Left lobe of liver (tissue), 2 donors: ENCODE measurements at regions not wholly inside any gene's neighbourhood (a gene's known extent, or its start where the extent isn't known, plus 50 kb on each side); places are given as distances from the start of the nearest gene placed in this dataset.
A peak's percentile ranks its signal among the peaks of the same experiment; 100 is the strongest.

Source experiments
- ATAC-seq: fragments of 200-7000 bp; cut with Tn5 transposase; one replicate; pipeline ENCODE4 v1.9.1; 2020; ENCODE audit warnings: mild to moderate bottlenecking, moderate library complexity
- DNase-seq: peaks from one replicate; pipeline ENCODE4 v3.0.0-alpha.2; 2020; ENCODE audit warnings: low spot score
- donor health status: DM: no; HTN: no; CAD: no; lungs with moderate emphysema.
- donor health status: DM: no; HTN: yes; CAD: no.

DNA sequence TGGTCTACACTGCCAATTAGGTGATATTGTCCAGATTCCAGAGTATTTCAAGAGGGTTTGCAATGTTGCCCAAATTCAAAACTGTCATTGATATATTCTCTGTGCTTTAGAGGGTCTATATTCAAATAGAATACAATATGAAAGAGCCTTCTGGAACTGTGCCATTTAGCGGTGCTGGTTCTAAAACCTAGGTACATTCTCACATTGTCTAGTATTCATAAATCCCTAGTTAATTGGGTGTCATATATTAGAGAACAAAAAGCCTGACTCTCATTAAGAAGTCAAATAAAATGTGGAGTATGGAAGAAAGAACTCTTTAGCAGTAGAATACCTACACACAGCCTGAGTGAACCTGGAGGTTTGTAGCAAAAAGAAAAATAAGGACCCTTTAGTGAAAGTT lies 447.9 kb downstream of the CNTN6 start:
- ATAC-seq (no peak), DNase-seq (no peak)

DNA sequence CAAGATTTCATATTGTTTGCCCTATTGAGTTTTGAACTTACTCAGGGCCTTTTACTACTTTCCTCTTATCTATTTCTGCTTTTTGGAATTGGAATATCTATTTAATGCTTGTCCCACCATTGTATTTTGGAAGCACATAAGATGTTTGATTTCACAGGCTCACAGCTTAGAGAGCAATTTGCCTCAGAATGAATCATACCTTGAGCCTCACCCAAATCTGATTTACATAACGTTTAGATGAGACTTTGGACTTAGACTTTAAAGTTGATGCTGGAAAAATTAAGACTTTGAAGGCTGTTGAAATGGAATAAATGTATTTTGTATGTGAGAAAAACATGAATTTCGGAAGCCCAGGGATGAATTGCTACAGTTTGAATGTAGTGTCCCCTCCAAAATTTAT lies 458.9 kb downstream of the CNTN6 start:
- DNase-seq: no peak
- ATAC-seq: no peak

DNA sequence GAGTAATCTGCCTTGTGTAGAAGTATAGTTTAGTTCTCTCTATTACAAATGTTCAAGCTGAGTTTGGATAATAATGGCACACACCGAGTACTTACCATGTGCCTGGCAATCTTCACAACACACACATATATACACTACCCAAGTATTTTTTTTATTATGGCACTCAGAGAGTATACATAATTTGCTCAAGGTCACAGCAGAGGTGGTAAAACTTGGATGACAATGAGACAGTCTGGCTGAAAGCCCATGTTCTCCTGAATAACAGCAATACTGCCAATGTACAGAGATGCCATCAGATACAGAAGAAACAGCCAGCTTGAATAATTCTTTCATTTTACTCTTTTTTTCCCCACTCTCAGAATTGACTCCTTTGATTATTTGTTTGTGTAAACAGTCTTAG lies 460.0 kb downstream of the CNTN6 start:
- no peak for DNase-seq
- no peak for ATAC-seq

DNA sequence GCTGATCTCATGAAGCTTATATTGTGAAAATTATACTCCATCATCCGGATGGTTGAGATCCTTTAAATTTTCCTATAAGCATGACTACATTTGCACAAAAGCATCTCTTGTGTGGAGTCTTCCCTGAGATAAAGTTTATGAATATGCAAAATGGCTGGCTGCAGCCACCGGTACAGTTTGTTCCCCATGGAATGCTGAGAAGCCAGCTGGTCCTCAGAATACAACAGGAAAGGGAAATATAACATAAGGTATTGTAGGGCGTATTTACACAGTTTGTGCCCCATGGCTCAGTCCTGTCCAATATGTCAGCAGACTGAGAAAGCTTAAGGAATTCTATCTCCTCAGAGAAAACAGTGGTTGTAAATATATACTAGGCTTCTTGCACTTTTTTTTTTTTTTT lies 468.6 kb downstream of the CNTN6 start:
- ATAC-seq (no peak), DNase-seq (no peak)

DNA sequence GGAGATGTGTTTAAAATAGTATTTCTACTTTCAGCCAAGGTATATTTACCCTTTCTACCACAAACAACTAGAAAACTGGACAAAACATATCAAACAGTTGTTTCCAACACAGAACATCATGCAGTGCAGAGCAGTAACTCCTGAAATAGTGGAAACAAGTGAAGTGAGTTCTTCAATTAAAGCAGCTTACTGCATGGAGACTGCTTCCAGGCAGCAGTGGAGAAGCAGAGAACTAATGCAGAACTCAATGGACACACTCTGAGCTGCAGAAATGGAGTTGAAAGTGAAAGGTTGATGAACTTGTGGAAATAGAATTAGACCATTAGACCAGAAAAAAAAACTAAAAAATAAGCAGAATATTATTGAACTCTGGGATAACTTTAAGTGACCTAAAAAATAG lies 478.9 kb downstream of the CNTN6 start:
- no peak for ATAC-seq

DNA sequence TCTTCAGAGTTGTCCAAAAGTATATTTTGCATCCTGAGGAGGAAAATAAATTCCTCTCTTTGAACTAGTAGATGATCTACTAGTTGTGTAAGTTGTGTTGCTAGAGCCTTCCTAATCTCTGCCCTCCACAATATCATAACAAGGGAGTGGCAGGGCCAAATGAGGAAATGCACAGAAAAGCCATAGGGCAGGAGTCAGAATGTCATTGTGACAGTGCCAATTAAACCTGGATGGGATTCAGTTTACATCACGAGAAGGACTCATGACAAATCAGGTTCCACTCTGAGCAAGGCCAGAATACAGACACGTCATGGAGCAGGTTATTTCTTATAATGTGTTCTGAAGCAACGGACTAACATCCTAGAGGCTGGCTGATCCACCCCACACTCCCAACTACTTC lies 483.2 kb downstream of the CNTN6 start:
- no peak for ATAC-seq
- DNase-seq: no peak

More for the DNA sequence above, 478.9 kb downstream of the CNTN6 start:
- no peak for DNase-seq

DNA sequence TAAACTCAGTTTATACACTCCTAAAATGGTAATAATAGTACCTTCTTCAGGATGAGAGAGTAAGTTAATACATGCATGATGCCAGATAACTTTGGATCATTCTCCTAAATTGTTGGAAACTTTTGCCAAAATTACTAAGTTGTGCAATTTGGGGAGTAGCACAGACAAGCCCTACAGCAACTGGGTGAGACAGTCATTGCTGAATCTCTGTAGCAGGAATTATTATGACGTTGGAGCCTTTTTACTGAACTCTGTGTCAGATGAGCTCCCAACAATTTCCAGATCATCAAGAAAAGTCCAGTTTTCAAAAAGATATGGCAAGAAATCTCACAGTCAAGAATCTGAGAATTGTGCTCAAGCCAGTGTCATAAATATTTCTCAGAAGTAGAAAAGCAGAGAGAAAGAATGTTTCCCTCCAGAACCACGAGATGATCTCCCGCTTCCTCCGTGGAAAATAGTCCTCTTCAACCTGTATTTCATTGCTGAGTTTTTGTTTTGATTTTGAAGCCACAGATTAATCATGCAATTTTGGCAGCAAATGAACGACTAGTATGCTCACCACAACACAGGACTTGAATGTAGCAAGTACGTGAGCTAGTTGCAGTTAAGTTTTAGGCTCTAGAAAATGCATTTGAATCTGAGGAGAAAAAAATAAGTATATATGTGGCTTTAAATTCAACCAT lies 485.4 kb downstream of the CNTN6 start:
- ATAC-seq: no peak

DNA sequence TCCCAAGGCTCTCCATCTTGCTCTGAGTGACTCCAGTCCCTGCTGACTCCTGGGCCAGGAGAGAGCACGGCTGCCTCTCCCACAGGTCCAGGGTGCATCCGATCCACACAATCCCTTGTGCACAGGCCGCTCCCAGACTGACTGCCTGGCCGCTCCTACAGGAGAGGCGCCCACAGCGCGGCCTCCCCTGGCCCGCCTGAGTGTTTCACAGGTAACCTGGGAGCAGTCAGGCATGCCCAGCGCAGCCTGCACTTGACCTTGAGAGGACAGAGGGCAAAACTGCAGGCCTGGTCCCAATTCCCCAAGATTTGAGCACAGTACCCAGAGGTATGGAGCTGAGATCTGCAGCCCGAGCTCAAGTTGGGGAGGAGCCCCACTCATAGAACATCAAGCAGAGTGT lies 490.2 kb downstream of the CNTN6 start:
- DNase-seq (no peak), ATAC-seq (no peak)

More for the DNA sequence above, 485.4 kb downstream of the CNTN6 start:
- DNase-seq: no peak

DNA sequence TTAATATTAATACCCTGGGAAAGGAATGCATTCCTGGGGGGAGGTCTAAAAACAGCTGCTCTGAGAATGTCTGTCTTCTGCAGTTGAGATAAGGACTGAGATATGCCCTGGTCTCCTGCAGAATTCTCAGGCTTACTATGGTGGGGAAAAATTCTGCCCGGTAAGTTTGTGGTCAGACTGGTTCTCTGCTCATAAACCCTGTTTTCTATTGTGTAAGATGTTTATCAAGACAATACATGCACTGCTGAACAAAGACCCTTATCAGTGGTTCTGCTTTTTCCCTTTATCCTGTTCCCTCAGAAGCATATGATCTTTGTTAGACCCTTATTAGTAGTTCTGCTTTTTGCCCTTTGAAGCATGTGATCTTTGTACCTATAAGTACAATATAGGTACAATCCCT lies 494.6 kb downstream of the CNTN6 start:
- no peak for ATAC-seq
- DNase-seq: no peak

DNA sequence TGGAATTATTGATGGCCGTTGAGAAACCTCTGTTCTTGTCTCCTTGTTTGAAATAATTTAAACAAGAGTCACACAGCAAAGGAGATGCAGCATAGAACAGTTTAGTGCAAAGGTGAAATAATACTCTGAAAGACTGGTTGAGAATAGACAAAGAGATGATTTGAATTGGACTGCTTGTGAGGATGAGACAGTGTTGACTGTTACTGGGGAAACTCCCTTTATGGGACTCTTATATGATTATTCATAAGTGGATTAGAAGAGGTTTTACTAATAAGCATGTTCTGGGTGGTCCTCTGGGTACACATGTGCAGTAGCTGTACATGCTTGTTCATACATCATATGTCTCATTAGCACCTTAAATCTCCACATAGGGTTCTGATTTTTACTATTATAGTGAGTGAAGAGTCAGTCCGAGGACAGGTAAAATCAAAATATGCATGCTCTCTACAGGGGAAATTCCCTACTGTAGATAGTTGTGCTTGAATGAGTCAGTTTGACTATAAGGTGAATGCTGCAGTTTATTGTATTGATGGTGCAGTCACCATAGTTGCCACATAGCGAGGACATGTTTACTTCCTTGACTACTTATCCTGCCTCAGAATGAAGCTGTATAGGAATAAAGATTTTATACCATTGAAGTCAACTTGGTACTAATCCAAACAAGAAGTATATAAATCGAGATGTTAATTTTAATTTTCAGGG lies 498.7 kb downstream of the CNTN6 start:
- no peak for DNase-seq
- no peak for ATAC-seq

DNA sequence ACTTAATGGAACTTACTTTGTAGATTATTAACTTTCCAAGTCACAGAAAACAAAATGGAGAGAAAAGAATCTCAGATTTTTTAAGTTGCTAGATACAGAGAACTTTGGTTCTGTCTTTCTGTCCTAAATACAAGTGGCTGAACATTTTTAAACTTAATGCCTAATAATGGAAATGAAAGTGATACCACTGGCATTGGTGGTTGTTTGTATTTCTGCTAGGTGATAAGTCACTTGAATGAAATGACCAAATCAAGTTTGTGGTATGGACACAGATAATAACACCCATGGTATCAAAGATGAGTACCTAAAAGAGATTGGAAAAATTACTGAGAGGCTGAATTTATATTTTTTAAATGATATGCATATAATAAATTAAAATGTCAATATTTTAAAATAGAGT lies 502.1 kb downstream of the CNTN6 start:
- no peak for DNase-seq

DNA sequence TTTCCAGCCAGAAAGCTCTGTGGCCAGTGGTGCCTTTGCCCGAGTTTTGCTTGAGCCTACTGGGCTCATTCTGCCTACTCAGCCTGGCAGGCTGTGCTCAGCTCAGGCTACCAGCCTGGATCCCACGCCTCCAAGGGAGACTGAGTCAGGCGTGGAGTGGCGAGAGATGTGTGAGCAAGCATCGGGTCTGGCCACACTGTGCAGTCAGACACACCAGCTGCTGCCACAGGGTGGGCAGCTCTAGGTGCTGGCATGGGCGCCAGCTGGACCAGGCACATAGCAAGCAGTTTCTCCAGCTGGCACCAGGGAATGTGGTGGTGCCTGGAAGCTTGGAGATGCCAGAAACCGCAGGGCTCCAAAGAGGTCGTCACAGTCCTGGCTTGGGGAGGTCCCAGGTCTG lies 498.5 kb upstream of the CNTN4 start:
- no peak for DNase-seq
- no peak for ATAC-seq

More for the DNA sequence above, 502.1 kb downstream of the CNTN6 start:
- no peak for ATAC-seq

DNA sequence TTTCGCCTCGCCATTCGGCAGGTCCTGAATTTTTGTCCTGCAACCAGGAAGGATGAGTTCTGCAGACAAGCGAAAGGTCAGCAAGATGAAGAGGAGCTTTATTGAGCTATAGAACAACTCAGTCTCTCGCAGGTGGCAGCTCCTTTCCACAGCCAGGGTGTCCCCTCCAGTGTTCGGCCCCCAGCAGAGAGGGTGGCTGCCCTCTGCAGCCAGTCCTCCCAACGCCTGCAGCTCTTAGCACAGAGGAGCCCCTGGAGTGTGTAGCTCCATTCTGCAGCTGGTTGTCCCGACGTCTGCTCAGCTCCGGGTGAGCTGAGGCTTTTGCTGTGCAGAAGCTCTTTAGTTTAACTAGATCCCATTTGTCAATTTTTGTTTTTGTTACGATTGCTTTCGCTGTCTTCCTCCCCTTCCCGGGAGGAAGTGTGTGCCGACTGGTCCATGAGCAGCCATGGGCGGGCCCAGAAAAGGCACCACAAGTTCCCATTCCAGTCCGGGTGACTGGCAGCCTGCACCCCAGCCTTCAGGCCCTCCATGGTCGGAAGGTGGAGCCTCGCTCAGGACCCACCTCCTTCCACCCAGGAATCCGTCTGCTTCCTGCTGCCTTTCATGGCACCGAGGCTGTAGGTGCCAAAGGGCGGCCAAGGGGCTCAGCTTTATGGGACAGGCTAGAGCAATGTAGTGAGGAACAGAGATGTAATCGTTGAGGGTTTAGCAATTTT lies 497.8 kb upstream of the CNTN4 start:
- no peak for ATAC-seq

DNA sequence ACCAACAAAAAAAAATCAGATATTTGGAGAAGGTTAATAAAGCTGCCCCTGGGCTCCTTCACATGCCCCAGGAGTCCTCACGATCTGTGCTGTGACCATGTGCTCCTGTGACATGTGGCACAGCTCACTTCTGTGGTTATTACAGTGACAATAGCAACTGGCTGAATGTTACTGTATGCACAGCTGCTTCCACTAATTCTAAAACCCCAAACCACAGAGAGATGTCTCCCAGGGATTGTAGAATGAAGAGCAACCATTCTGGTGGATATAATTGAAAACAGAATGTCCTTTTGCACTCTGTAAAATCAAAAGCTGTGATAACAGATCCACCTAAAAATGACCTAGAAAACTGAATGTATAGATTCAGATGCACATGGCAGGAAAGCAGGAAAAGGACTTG lies 489.2 kb upstream of the CNTN4 start:
- ATAC-seq (no peak), DNase-seq (no peak)

More for the DNA sequence above, 497.8 kb upstream of the CNTN4 start:
- DNase-seq: no peak

DNA sequence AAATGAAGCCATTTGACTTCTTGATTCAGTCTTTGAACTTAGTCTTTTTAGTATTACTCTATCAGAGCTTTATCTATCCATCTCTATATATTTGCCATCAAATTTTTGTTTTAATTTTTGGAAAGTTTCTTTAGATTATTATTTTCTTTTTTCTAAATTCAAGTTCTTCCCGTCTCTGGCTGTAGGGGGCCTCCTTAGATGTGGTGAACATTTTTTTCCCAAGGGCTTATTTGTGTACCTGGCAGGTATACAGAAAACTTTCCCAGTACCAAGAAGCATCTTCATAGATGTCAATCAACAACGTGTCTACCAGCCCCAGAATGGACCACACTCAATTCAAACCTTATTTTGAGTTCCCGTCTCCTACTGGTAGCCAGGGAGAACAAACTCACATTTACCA lies 486.8 kb upstream of the CNTN4 start:
- DNase-seq: no peak
- ATAC-seq: peak; percentile 53

DNA sequence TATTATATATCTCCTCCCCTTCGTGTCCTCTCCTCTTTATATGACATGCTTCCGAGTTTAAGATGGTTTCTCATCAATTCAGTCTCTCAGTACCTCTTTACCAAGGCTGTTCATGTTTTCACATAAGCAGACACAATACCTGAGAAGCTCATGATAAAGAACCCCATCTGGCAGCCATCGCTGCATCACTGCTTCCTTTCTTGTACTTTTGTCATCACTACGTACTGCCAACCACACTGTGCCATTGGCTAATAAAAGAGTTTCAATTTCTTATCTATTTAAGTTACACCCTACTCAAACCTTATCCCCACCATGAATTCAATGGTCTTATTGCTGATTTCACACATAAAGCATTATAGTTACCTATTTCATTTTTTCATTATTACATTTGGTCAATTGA lies 484.7 kb upstream of the CNTN4 start:
- DNase-seq (no peak), ATAC-seq (no peak)

DNA sequence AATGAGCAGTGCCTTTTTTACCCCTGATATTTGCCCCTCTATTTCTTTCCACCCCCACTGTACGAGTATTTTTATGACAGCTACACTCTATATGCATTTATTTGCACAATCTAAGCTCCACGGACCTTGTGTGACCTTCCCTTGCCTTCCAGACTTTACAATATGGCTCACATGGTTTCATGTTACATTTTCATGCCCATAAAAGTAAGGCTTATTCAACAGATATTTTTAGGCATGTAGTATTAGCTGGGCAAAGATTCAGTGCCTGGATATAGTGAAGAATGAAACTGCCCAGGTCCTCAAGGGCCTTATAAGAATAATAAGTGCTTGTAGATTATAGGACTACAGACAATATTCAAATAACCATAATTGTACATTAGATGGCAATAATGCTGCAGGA lies 481.9 kb upstream of the CNTN4 start:
- ATAC-seq (no peak), DNase-seq (no peak)

DNA sequence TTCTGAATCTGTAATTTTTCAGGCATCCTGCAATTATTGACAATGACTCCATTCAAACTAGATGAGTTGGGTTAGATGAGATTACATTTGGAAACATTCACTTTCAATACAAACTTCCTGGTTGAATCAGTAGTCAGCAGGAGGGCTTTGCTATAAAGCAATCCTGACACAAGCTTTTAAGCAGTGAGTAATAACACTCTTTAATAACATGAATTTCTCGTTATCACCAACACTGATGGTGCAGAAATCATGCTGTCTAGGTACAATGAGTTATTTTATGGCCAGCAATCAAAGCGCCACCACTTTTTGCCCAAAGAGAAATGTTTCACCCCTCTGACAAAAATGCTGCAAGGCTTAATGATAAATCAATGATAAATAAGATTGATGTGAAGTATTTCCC lies 474.8 kb upstream of the CNTN4 start:
- no peak for ATAC-seq
- DNase-seq: no peak

DNA sequence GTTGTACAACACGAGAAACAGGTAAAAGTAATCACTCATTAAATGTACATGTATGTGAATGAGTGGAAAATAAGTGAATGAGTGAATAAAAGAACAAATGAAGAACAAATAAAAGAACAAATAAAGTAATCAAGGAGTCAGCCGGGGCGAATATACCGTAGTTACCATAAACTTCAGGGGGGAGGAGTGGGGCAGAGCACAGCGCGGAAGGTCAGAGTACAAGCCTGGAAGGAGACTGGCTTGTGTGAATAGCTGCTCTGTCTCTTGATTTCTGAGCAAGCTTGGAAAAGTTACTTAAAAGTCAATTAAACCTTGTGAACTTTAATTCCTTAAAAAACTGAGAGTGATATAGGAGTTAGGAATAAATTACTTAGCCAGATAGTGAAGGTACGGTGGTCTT lies 466.5 kb upstream of the CNTN4 start:
- DNase-seq: no peak
- no peak for ATAC-seq

DNA sequence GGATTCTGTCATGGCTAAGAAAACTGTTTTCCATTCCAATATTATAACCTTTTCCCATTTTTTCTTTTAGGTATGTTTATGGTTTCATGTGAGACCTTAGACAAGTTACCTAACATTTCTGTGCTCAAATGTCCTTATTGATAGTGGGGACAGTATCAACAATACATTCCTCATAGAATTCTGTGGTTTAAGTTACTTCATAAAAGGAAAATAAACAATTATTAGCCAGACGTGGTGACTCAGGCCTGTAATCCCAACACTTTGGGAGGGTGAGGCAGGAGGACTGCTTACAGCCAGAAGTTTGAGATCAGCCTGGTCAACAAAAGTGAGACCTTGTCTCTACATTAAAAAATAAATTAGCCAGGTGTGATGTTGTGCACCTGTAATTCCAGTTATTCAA lies 436.8 kb upstream of the CNTN4 start:
- DNase-seq (no peak), ATAC-seq (no peak)

DNA sequence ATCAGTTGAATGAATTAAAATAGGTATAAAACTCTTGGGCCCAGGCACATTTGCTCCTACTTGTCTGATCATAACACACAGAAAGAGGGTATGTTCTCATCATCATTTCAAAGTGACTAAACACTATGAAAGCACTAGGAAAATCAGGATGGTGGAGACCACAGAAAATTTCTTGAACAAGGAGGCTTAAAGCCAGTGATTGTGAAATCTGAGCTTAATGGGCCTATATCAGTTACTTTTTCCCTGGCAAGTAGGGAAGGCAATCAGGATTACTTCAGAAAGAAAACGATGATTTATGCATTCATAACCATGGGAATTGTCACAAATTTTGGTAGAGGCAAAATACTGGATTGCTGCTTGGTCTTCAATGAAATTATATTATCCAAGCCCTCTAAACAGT lies 434.4 kb upstream of the CNTN4 start:
- ATAC-seq (no peak), DNase-seq (no peak)

DNA sequence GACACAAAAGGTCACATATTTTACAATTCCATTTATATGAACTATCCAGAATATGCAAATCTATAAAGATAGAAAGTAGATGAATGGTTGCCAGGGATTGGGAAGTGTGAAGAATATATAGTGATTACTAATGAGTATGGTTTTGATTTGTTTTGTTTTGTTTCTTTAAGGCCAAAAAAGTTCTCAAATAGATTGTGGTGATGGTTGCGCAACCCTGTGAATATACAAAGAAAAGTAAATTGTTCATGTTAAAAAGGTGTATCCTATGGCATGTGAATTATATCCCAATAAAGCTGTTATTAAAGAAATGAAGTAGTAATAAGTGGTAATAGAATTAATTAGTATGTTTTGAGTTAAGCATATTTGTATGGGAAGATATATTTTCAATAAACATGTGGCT lies 431.8 kb upstream of the CNTN4 start:
- DNase-seq (no peak), ATAC-seq (no peak)
